ENCODE measurements at regions not wholly inside any gene's neighbourhood (a gene's known extent, or its start where the extent isn't known, plus 50 kb on each side); places are given as distances from the start of the nearest gene placed in this dataset.

DNA sequence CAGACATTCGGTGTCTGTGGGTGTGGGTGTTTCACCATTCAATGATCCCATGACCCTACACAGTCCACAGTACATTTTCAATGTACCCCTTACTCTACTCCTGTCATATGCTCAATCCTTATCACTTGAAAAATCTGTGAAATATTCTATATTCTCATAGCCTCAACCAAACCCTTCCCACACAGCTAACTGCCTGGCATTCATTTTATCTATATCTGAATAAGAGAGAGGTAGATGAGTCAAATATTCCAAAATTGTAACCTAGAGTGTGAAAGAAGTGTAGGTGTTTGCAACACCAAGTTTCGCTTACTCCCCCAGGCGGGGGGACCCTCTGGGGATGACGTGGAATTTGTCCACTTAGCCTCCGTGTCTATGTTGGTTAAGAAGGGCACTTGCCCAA is 354.8 kb downstream of the ETS1 start:
- no peak overlapping the region for H3K27ac Mint-ChIP-seq
- ATAC-seq (ENCODE audit: low read depth in 2 of 2): no peak

DNA sequence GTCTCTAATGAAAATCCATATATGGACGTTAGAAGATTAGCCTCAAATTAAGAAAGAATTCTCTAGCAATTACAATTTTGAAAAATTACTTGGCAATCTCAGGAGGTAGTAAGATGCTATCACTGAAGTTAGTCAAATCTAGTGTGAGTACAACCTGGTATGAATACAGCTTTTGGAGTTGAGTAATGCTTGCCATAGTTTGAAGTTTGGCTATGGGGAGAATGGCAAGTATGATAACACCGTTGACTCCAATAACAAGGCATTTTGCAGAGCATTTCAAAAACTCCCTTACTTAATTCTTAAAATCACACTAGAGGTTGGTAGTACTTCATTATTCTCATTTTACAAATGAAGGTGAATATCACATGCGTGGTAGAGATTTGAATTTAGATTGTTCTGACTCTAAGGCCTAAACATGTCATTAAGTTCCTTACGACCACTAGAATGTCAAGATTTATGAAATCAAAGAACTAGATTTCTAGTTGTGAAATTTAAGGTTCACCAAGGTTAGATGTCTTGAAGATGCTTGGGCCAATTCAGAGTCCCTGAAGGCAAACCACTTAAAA is 355.4 kb downstream of the ETS1 start:
- Mint-ChIP-seq H3K4me3 (no peak overlapping the region), H3K4me1 (peaks cover 3 to 11% (median 7%) of the 10 kb centered on the region in 3 donors), H3K27ac (no peak overlapping the region)

More for the DNA sequence above, 354.8 kb downstream of the ETS1 start:
- Mint-ChIP-seq H3K36me3 (no peaks in the 10 kb centered on the region), H3K4me1 (peaks cover 3 to 11% (median 8%) of the 10 kb centered on the region in 3 donors), H3K27me3 (no peaks in the 10 kb centered on the region), H3K9me3 (no peaks in the 10 kb centered on the region), H3K4me3 (no peak overlapping the region)
- no peak for DNase-seq

DNA sequence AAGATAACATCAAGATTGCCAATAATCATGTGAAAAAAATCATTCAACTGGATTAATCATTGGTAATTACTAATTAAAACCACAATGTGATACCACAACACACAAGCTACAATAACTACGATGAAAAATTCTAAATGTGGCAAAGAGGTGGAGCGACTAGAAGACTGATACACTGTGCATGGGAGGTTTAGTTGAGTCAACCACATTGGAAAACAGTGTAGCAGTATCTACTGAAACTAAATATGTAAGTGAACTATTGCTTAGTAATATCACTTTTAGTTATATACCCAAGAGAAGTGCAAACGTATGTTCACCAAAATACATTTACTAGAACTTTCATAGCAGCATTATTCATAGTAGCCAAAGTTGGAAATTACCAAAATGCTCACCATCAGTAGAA is 359.9 kb downstream of the ETS1 start:
- Mint-ChIP-seq H3K9me3 (no peaks in the 10 kb centered on the region), H3K4me1 (peaks cover 13 to 29% (median 14%) of the 10 kb centered on the region in 3 donors)

More for the DNA sequence above, 355.4 kb downstream of the ETS1 start:
- no peaks in the 10 kb centered on the region for H3K9me3 Mint-ChIP-seq
- ATAC-seq (ENCODE audit: low read depth in 2 of 2) (no peak), DNase-seq (no peak)
- H3K36me3 Mint-ChIP-seq: no peaks in the 10 kb centered on the region
- no peaks in the 10 kb centered on the region for H3K27me3 Mint-ChIP-seq

DNA sequence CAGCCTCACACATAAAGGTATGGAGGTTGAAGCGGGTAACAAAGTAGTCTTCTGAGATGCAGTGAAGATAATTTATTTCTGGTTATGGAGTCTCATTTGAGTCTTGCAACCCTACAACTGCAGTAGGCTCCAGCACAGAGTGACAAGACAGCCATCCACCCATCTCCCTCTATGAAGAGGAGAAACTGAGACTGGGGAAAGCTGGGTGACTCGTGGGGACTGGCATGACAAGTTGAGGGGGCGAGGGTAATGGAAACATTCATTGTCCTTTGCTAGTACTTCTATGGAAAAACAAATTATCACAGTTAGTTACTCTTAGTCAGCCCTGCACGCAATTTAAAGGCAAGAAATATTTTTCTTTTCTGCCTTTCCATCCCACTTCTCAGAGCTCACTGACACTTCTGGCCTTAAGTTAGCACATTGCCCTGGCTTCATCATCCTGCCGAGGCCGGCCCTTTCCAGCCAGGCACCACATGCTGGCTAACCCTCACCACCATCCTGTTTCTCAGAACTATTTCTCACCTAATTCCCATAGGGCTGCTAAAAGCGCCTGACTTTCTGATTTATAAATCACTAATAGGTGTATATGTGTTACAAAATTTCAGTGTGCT is 361.1 kb downstream of the ETS1 start:
- H3K4me1 Mint-ChIP-seq: peaks cover 18 to 38% (median 24%) of the 10 kb centered on the region in 3 donors
- DNase-seq (no peak), ATAC-seq (ENCODE audit: low read depth in 2 of 2) (no peak)
- no peaks in the 10 kb centered on the region for H3K9me3 Mint-ChIP-seq
- H3K36me3 Mint-ChIP-seq: no peaks in the 10 kb centered on the region
- H3K27me3 Mint-ChIP-seq: no peaks in the 10 kb centered on the region
- H3K27ac Mint-ChIP-seq: no peak overlapping the region
- no peak overlapping the region for H3K4me3 Mint-ChIP-seq

More for the DNA sequence above, 359.9 kb downstream of the ETS1 start:
- no peak for ATAC-seq (ENCODE audit: low read depth in 2 of 2)
- no peaks in the 10 kb centered on the region for H3K36me3 Mint-ChIP-seq
- no peak overlapping the region for H3K4me3 Mint-ChIP-seq
- no peaks in the 10 kb centered on the region for H3K27me3 Mint-ChIP-seq
- no peak for DNase-seq
- no peak overlapping the region for H3K27ac Mint-ChIP-seq

DNA sequence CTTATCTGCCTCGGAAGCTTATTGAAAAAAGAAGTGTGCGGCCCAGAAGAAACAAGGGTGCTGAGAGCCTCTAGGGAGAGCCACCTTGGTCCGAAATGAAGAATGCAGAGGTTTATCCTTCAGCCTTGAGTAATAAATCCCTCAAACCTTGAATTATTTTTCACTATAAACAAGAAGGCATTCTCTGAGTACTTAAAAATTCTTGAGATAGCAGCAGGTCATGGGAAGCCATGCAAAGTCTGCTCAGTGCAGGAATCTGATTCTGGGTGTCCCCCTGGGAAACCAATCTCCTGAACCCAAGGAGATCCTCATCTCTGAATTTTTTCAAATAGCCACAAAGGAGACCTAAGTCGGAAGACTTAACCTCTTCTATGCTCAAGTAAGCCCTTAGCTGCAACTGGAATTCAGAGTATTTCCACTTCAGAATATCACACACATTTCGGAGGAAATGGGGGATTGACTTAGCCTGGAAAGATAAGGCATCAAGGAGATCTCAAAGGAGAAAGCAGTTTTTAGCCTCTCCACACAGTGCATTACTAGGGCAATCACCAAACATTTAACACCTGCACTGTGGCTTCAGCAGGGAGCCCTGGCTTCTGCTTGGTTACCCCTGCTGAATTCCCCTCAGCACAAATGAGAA is 365.0 kb downstream of the ETS1 start:
- DNase-seq (no peak), ATAC-seq (ENCODE audit: low read depth in 2 of 2) (peak; percentile 52 to 68)
- H3K27me3 Mint-ChIP-seq: no peaks in the 10 kb centered on the region
- H3K4me1 Mint-ChIP-seq: peaks cover 15 to 36% (median 17%) of the 10 kb centered on the region in 3 donors
- H3K9me3 Mint-ChIP-seq: no peaks in the 10 kb centered on the region
- H3K27ac Mint-ChIP-seq: peak overlapping the region in 2 of 6 donors; percentile 26 to 34
- H3K36me3 Mint-ChIP-seq: no peaks in the 10 kb centered on the region
- peak overlapping the region in 1 of 8 donors; percentile 79 for H3K4me3 Mint-ChIP-seq

DNA sequence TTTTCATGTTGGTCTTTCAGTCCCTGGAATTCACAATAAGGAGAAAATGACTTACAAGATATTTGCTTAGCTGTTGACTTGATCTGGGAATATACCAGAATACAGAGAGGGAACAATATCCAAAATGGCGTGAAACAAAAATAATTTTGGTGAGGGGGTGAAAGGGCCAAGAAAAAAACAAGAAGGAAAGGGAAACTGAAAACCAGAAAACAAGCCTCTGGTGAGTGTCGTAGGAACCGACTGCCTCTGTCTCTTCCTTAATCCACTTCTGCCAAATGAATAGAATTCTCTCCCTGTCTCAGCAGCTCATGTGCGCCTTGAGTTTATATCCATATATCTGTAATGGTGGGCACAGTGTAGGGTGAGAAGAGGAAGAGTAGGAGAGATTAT is 367.6 kb downstream of the ETS1 start:
- Mint-ChIP-seq H3K4me3 (no peak overlapping the region), H3K9me3 (peaks cover 0 to 2% (median 0%) of the 10 kb centered on the region in 7 donors), H3K36me3 (no peaks in the 10 kb centered on the region), H3K4me1 (peaks cover 15 to 32% (median 17%) of the 10 kb centered on the region in 3 donors), H3K27me3 (no peaks in the 10 kb centered on the region), H3K27ac (peak overlapping the region in 2 of 6 donors; percentile 14 to 49)
- DNase-seq: no peak
- no peak for ATAC-seq (ENCODE audit: low read depth in 2 of 2)

DNA sequence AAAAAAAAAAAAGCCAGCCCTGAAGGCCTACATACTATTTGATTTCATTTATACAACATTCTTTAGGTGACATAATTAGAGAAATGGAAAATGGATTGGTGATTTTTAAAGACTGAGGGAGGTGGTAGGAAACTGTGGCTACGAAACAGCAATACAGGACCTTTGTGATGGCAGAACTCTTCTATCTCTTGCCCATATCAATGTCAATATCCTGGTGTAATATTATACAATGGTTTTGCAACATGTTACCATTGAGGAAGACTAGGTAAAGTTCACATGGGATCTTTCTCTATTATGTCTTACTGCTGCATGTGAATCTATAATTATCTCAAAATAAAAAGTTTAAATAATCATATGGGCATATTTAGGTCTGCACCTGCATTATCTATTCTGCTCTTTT is 371.2 kb downstream of the ETS1 start:
- no peak overlapping the region for H3K27ac Mint-ChIP-seq
- no peaks in the 10 kb centered on the region for H3K27me3 Mint-ChIP-seq
- no peak overlapping the region for H3K4me3 Mint-ChIP-seq
- DNase-seq: no peak
- peaks cover 0 to 8% of the 10 kb centered on the region in 2 donors for H3K36me3 Mint-ChIP-seq
- peaks cover 0 to 5% (median 0%) of the 10 kb centered on the region in 3 donors for H3K4me1 Mint-ChIP-seq
- peaks cover 0 to 14% (median 2%) of the 10 kb centered on the region in 7 donors for H3K9me3 Mint-ChIP-seq
- ATAC-seq (ENCODE audit: low read depth in 2 of 2): no peak

DNA sequence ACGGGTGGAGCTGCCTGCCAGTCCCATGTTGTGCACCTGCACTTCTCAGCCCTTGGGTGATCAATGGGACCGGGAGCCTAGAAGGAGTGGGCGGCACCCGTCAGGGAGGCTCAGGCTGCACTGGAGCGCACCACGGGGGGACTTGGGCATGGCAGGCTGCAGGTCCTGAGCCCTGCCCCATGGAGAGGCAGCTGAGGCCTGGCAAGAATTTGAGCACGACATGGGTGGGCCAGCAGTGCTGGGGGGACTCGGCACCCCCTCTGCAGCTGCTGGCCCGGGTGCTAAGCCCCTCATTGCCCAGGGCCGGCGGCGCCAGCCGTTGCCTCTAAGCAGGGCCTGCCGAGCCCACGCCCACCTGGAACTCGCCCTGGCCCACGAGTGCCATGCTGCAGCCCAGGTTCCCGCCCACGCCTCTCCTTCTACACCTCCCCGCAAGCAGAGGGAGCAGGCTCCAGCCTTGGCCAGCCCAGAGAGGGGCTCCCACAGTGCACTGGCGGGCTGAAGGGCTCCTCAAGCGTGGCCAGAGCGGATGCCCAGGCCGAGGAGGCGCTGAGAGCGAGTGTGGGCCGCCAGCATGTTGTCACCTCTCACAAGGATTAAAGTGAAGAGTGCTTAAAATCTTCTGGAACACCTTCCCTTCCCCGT is 372.0 kb downstream of the ETS1 start:
- DNase-seq (no peak), ATAC-seq (ENCODE audit: low read depth in 2 of 2) (no peak)
- Mint-ChIP-seq H3K27me3 (no peaks in the 10 kb centered on the region), H3K36me3 (peaks cover 0 to 8% of the 10 kb centered on the region in 2 donors), H3K9me3 (peaks cover 0 to 14% (median 2%) of the 10 kb centered on the region in 7 donors), H3K4me1 (peaks cover 0 to 5% (median 0%) of the 10 kb centered on the region in 3 donors), H3K27ac (peak overlapping the region in 1 of 6 donors; percentile 50), H3K4me3 (no peak overlapping the region)

DNA sequence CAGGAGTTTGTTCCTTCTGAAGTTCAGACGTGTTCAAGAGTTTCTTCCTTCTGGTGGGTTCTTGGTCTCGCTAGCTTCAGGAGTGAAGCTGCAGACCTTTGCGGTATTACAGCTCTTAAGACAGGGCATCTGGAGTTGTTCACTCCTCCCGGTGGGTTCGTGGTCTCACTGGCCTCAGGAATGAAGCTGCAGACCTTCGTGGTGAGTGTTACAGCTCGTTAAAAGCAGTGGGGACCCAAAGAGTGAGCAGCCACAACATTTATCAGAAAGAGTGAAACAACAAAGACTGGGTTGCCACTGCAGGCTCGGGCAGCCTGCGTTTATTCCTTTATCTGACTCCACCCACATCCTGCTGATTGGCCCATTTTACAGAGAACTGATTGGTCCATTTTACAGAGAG is 373.1 kb downstream of the ETS1 start:
- H3K27me3 Mint-ChIP-seq: no peaks in the 10 kb centered on the region
- no peak overlapping the region for H3K4me3 Mint-ChIP-seq
- H3K27ac Mint-ChIP-seq: no peak overlapping the region
- DNase-seq (no peak), ATAC-seq (ENCODE audit: low read depth in 2 of 2) (no peak)
- peaks cover 0 to 14% (median 2%) of the 10 kb centered on the region in 7 donors for H3K9me3 Mint-ChIP-seq
- H3K36me3 Mint-ChIP-seq: peaks cover 0 to 8% of the 10 kb centered on the region in 2 donors
- H3K4me1 Mint-ChIP-seq: no peaks in the 10 kb centered on the region

DNA sequence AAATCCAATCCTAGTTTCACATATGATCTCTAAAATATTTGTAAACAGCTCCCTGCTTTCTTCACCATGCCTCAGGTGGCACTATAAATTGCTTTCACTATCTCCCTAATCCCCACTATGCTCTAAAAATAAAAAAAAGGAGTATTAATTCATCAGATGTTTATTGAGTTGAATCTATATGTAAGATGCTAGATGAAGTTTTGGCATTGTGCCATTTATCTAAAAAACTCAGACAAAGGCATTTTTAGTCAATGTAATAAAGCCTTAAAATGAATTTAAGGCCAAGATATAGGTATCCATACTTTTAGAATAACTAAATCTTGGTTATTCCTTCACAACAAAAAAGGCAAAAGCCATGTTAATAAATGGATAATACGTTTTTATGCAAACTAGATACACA is 373.9 kb downstream of the ETS1 start:
- Mint-ChIP-seq H3K4me3 (no peak overlapping the region), H3K36me3 (peaks cover 0 to 8% of the 10 kb centered on the region in 2 donors), H3K4me1 (no peaks in the 10 kb centered on the region), H3K27ac (no peak overlapping the region), H3K27me3 (no peaks in the 10 kb centered on the region), H3K9me3 (peaks cover 0 to 14% (median 2%) of the 10 kb centered on the region in 7 donors)
- no peak for ATAC-seq (ENCODE audit: low read depth in 2 of 2)
- DNase-seq: no peak

DNA sequence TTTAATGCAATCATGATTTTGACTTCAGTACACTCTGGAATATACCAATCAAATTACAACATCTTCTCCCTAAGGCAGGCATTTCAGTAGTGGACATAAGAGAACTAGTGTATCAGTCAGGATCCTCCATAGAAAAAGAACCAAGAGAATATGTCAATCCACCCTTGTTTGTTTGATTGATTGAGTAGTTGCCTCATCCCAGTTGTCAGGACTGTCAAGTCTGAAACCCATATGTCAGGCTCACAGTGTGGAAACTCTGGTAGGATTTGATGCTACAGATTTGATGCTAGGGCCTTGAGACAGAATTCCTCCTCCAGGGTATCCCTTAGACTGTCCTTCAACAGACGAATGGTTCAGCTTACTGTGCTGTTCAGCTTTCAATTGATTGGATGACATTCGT is 375.0 kb downstream of the ETS1 start:
- H3K27ac Mint-ChIP-seq: no peak overlapping the region
- no peak for DNase-seq
- H3K36me3 Mint-ChIP-seq: peaks cover 0 to 8% of the 10 kb centered on the region in 2 donors
- peaks cover 0 to 4% (median 0%) of the 10 kb centered on the region in 3 donors for H3K4me1 Mint-ChIP-seq
- H3K27me3 Mint-ChIP-seq: no peaks in the 10 kb centered on the region
- peaks cover 0 to 14% (median 2%) of the 10 kb centered on the region in 7 donors for H3K9me3 Mint-ChIP-seq
- H3K4me3 Mint-ChIP-seq: no peak overlapping the region
- ATAC-seq (ENCODE audit: low read depth in 2 of 2): no peak

DNA sequence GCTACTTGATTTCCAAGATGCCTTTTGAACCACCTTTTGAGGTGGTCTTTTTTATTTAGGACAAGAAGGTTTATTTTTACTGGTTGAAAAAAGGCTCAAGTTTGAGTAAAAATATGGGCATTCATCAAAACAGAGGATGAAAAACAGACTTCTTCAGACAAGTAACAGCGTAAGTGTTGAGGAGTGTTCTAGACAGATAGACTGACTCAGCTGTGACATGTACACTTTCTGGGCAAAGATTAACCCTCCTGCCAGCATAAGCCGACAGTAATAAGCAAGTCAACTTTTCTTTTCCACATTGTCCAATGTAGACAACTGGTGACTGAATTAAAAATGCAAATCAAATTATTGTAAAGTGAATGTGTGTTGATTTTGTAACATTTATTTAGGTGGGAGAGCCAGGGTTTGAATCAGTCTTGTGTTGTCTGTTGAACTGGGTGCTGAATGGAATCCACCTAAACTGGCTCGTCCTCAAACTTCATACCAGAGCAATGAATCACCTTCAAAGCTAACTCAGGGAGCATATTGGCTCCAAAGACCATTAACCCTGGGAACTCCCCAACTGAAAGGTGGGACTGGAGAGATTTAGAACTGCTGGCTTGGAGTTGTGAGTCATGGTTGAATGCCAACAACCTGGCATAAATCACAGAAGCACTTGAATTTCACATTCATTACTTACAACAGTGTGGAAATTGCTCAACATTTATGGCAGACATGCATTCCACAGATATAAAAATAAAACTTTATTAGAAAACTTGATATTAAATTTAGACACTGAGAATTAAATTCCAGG is 377.0 kb downstream of the ETS1 start:
- no peak overlapping the region for H3K27ac Mint-ChIP-seq
- H3K4me1 Mint-ChIP-seq: peaks cover 0 to 4% (median 0%) of the 10 kb centered on the region in 3 donors
- DNase-seq: no peak
- no peak overlapping the region for H3K4me3 Mint-ChIP-seq
- ATAC-seq (ENCODE audit: low read depth in 2 of 2): no peak
- H3K9me3 Mint-ChIP-seq: peaks cover 2 to 27% (median 6%) of the 10 kb centered on the region in 7 donors
- peaks cover 0 to 17% of the 10 kb centered on the region in 2 donors for H3K36me3 Mint-ChIP-seq
- no peaks in the 10 kb centered on the region for H3K27me3 Mint-ChIP-seq

DNA sequence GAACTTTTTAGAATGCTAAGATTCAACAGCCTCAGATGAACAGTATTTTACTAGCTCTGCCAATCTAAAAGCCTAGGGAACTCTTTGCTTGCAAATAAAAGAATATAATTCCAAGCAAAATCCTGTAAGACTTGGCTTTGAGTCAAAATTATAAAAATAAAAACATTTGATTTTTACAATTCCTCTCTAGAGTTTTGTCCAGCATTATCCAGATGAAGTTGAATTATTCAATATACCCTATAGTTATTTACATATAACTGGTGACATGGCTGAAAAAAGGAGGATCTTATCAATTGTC is 378.3 kb downstream of the ETS1 start:
- peaks cover 0 to 14% of the 10 kb centered on the region in 2 donors for H3K36me3 Mint-ChIP-seq
- H3K9me3 Mint-ChIP-seq: peaks cover 1 to 18% (median 5%) of the 10 kb centered on the region in 7 donors
- no peak for ATAC-seq (ENCODE audit: low read depth in 2 of 2)
- no peak for DNase-seq
- no peaks in the 10 kb centered on the region for H3K27me3 Mint-ChIP-seq
- H3K4me1 Mint-ChIP-seq: peaks cover 0 to 4% (median 0%) of the 10 kb centered on the region in 3 donors
- no peak overlapping the region for H3K4me3 Mint-ChIP-seq
- H3K27ac Mint-ChIP-seq: no peak overlapping the region

All from naive B cell (primary cell).